ENCODE measurements at regions not wholly inside any gene's neighbourhood (a gene's known extent, or its start where the extent isn't known, plus 50 kb on each side); places are given as distances from the start of the nearest gene placed in this dataset.

- no peak for TF ChIP-seq CTCF (IDR thresholded peaks at IDR 0.05; ENCODE audit: insufficient read depth, low read depth, low read length)
These were observed 740.2 kb downstream of the TLR4 start for GRCh38 chr9:118444403-118444802.

GRCh38 chr9:118446943-118447639 lies 742.9 kb downstream of the TLR4 start:
- CTCF ChIA-PET: no interaction called here
- no peak for TF ChIP-seq CTCF (IDR thresholded peaks at IDR 0.05; ENCODE audit: insufficient read depth, low read depth, low read length)
- Histone ChIP-seq H3K36me3 (ENCODE audit: control insufficient read depth, insufficient read depth, low read length) (no peaks in the 10 kb centered on the region), H3K27me3 (ENCODE audit: control insufficient read depth, insufficient read depth, low read length) (no peaks in the 10 kb centered on the region), H3K4me3 (ENCODE audit: low read depth, low read length) (no peak overlapping the region)
- DNase-seq (ENCODE audit: low read depth): no peak
- POLR2A ChIA-PET: no interaction called here

More at GRCh38 chr9:118444403-118444802, 740.2 kb downstream of the TLR4 start:
- ChIA-PET POLR2A (no interaction called here), CTCF (no interaction called here)
- Histone ChIP-seq H3K36me3 (ENCODE audit: control insufficient read depth, insufficient read depth, low read length) (no peaks in the 10 kb centered on the region), H3K4me3 (ENCODE audit: low read depth, low read length) (no peak overlapping the region), H3K27me3 (ENCODE audit: control insufficient read depth, insufficient read depth, low read length) (no peaks in the 10 kb centered on the region)
- no peak for DNase-seq (ENCODE audit: low read depth)

GRCh38 chr9:118449554-118449953 lies 745.4 kb downstream of the TLR4 start:
- TF ChIP-seq CTCF (IDR thresholded peaks at IDR 0.05; ENCODE audit: insufficient read depth, low read depth, low read length): no peak
- no peaks in the 10 kb centered on the region for H3K36me3 ChIP-seq (ENCODE audit: control insufficient read depth, insufficient read depth, low read length)
- H3K4me3 ChIP-seq (ENCODE audit: low read depth, low read length): no peak overlapping the region
- no peaks in the 10 kb centered on the region for H3K27me3 ChIP-seq (ENCODE audit: control insufficient read depth, insufficient read depth, low read length)
- DNase-seq (ENCODE audit: low read depth): no peak
- ChIA-PET POLR2A (no interaction called here), CTCF (interaction anchor here (0.6 kb wide), 1 partner anchor 851 kb away, joined by 3 read pairs; no protein-coding TSS in a partner anchor)

GRCh38 chr9:118455259-118455658 lies 751.1 kb downstream of the TLR4 start:
- no peak for TF ChIP-seq CTCF (IDR thresholded peaks at IDR 0.05; ENCODE audit: insufficient read depth, low read depth, low read length)
- DNase-seq (ENCODE audit: low read depth): no peak
- POLR2A ChIA-PET: no interaction called here
- CTCF ChIA-PET: no interaction called here
- Histone ChIP-seq H3K27me3 (ENCODE audit: control insufficient read depth, insufficient read depth, low read length) (no peaks in the 10 kb centered on the region), H3K36me3 (ENCODE audit: control insufficient read depth, insufficient read depth, low read length) (no peaks in the 10 kb centered on the region), H3K4me3 (ENCODE audit: low read depth, low read length) (no peak overlapping the region)

GRCh38 chr9:118455788-118456187 lies 751.6 kb downstream of the TLR4 start:
- no peaks in the 10 kb centered on the region for H3K27me3 ChIP-seq (ENCODE audit: control insufficient read depth, insufficient read depth, low read length)

More at GRCh38 chr9:118455788-118456187, 751.6 kb downstream of the TLR4 start:
- DNase-seq (ENCODE audit: low read depth): no peak
- Histone ChIP-seq H3K36me3 (ENCODE audit: control insufficient read depth, insufficient read depth, low read length) (no peaks in the 10 kb centered on the region), H3K4me3 (ENCODE audit: low read depth, low read length) (no peak overlapping the region)
- no peak for TF ChIP-seq CTCF (IDR thresholded peaks at IDR 0.05; ENCODE audit: insufficient read depth, low read depth, low read length)
- CTCF ChIA-PET: no interaction called here
- POLR2A ChIA-PET: no interaction called here

Measured in BJ (cell line).